ENCODE measurements at regions not wholly inside any gene's neighbourhood (a gene's known extent, or its start where the extent isn't known, plus 50 kb on each side); places are given as distances from the start of the nearest gene placed in this dataset.

DNA sequence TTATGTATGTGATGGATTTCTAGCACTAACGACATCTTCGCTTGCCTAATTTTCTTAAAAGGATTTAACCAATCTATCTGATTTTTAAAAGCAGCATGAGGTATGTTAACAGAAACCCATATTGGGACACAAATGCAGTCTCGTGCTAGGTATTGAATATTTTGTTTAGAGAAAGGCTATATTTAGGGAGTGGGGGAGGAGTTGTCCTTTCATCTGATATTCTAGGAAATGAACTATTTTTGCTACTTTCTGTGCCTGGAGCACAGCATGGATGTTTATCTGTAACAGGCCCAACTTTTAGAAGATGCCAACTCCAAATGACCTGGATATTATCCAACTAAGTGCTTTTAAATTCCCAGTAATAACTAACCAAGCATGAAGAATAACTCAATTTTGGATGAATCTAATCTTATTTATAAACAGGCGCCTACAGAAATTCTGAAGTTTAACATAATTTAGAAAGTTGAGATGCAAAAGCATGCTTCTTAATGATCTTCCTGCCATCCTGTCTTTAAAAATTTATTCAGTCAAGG lies 317.1 kb upstream of the CHD6 start:
- TF ChIP-seq EZH2phosphoT487 (IDR thresholded peaks at IDR 0.05; ENCODE audit: low read length) (no peak), CTCF (IDR thresholded peaks at IDR 0.05; ENCODE audit: low read length) (no peak), EZH2 (optimal IDR thresholded peaks at IDR 0.05; ENCODE audit: low read depth, low read length) (no peak)
- no peaks in the 10 kb centered on the region for H3K79me2 ChIP-seq (ENCODE audit: low read length)
- H3K9me2 ChIP-seq (replicated peaks; ENCODE audit: insufficient read depth, low read length): no peaks in the 10 kb centered on the region
- no peaks in the 10 kb centered on the region for H3K4me1 ChIP-seq (ENCODE audit: low read length)
- H3K9ac ChIP-seq (ENCODE audit: low read length): no peak overlapping the region
- no peaks in the 10 kb centered on the region for H4K20me1 ChIP-seq (ENCODE audit: insufficient read depth, low read length)
- no peak overlapping the region for H3K4me3 ChIP-seq (ENCODE audit: low read length)
- H3K4me2 ChIP-seq (ENCODE audit: low read depth, low read length): no peak overlapping the region
- H3K27ac ChIP-seq (ENCODE audit: low read length): no peak overlapping the region
- H3K36me3 ChIP-seq (replicated peaks; ENCODE audit: insufficient read depth, low read length): no peaks in the 10 kb centered on the region
- H3K9me3 ChIP-seq (replicated peaks; ENCODE audit: insufficient read depth, low read length): no peaks in the 10 kb centered on the region
- H3K27me3 ChIP-seq (replicated peaks; ENCODE audit: insufficient read depth, low read length): no peaks in the 10 kb centered on the region
- no peak for DNase-seq
- no peaks in the 10 kb centered on the region for H3F3A ChIP-seq (ENCODE audit: insufficient read depth, low read length)
- no peak overlapping the region for H2AFZ ChIP-seq (ENCODE audit: low read length)

DNA sequence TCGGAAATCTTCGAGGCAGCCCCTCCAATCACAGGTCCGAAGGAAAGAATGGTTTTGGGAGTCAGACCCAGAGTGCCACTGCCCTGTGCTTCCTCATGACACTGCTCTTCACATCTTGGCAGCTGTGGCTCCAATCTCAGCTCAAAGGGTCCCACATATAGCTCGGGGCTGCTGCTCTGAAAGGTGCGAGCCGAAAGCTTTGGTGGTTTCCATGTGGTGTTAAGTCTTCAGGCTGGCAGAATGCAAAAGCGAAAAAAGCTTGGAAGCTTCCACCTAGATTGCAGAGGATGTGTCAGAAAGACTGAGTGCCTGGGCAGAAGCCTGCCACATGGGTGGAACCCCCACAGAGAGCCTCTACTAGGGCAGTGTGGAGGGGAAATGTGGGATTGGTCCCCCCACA lies 314.3 kb upstream of the CHD6 start:
- TF ChIP-seq EZH2 (optimal IDR thresholded peaks at IDR 0.05; ENCODE audit: low read depth, low read length): no peak
- TF ChIP-seq CTCF (IDR thresholded peaks at IDR 0.05; ENCODE audit: low read length): no peak
- no peak for TF ChIP-seq EZH2phosphoT487 (IDR thresholded peaks at IDR 0.05; ENCODE audit: low read length)
- H3K36me3 ChIP-seq (replicated peaks; ENCODE audit: insufficient read depth, low read length): no peaks in the 10 kb centered on the region
- DNase-seq: no peak
- H4K20me1 ChIP-seq (ENCODE audit: insufficient read depth, low read length): no peaks in the 10 kb centered on the region
- H3K79me2 ChIP-seq (ENCODE audit: low read length): no peaks in the 10 kb centered on the region
- H3K9ac ChIP-seq (ENCODE audit: low read length): no peak overlapping the region
- no peak overlapping the region for H2AFZ ChIP-seq (ENCODE audit: low read length)
- no peaks in the 10 kb centered on the region for H3K9me2 ChIP-seq (replicated peaks; ENCODE audit: insufficient read depth, low read length)
- H3F3A ChIP-seq (ENCODE audit: insufficient read depth, low read length): no peaks in the 10 kb centered on the region
- H3K4me1 ChIP-seq (ENCODE audit: low read length): no peaks in the 10 kb centered on the region
- H3K9me3 ChIP-seq (replicated peaks; ENCODE audit: insufficient read depth, low read length): no peaks in the 10 kb centered on the region
- H3K4me3 ChIP-seq (ENCODE audit: low read length): no peak overlapping the region
- no peak overlapping the region for H3K4me2 ChIP-seq (ENCODE audit: low read depth, low read length)
- H3K27ac ChIP-seq (ENCODE audit: low read length): no peak overlapping the region
- H3K27me3 ChIP-seq (replicated peaks; ENCODE audit: insufficient read depth, low read length): no peaks in the 10 kb centered on the region

- H3F3A ChIP-seq (ENCODE audit: insufficient read depth, low read length): no peaks in the 10 kb centered on the region
- H3K9ac ChIP-seq (ENCODE audit: low read length): no peak overlapping the region
- H4K20me1 ChIP-seq (ENCODE audit: insufficient read depth, low read length): no peaks in the 10 kb centered on the region
- no peak overlapping the region for H3K27ac ChIP-seq (ENCODE audit: low read length)
- TF ChIP-seq EZH2phosphoT487 (IDR thresholded peaks at IDR 0.05; ENCODE audit: low read length) (no peak), EZH2 (optimal IDR thresholded peaks at IDR 0.05; ENCODE audit: low read depth, low read length) (no peak), CTCF (IDR thresholded peaks at IDR 0.05; ENCODE audit: low read length) (no peak)
- H3K4me3 ChIP-seq (ENCODE audit: low read length): no peak overlapping the region
- H3K4me2 ChIP-seq (ENCODE audit: low read depth, low read length): no peak overlapping the region
- no peak for DNase-seq
- H3K27me3 ChIP-seq (replicated peaks; ENCODE audit: insufficient read depth, low read length): no peaks in the 10 kb centered on the region
- H3K4me1 ChIP-seq (ENCODE audit: low read length): no peaks in the 10 kb centered on the region
- H3K79me2 ChIP-seq (ENCODE audit: low read length): no peaks in the 10 kb centered on the region
- no peaks in the 10 kb centered on the region for H3K9me2 ChIP-seq (replicated peaks; ENCODE audit: insufficient read depth, low read length)
- no peaks in the 10 kb centered on the region for H3K9me3 ChIP-seq (replicated peaks; ENCODE audit: insufficient read depth, low read length)
- no peak overlapping the region for H2AFZ ChIP-seq (ENCODE audit: low read length)
- H3K36me3 ChIP-seq (replicated peaks; ENCODE audit: insufficient read depth, low read length): no peaks in the 10 kb centered on the region
Observed at GRCh38 chr20:41927655-41928054, 309.5 kb upstream of the CHD6 start.
